HepG2 (cell line): ENCODE measurements at regions not wholly inside any gene's neighbourhood (a gene's known extent, or its start where the extent isn't known, plus 50 kb on each side); places are given as distances from the start of the nearest gene placed in this dataset.

ENCODE experiments used
- ASH2L ChIP-seq: fragments of 300-600, 200-600 bp; sonication (generic); IDR thresholded peaks from 2 replicates; pipeline ENCODE4 v1.7.0; 2017; ENCODE audit warnings: low read depth, mild to moderate bottlenecking, moderate library complexity, mixed read lengths, low read length; ENCODE audit not compliant: insufficient read length
- HOXA5 ChIP-seq: sonication (generic); formaldehyde crosslinking; IDR thresholded peaks from 2 replicates; pipeline ENCODE4 v1.4.0; 2020; ENCODE audit warnings: missing genetic modification reagents
- KDM2A ChIP-seq: sonication (generic); formaldehyde crosslinking; IDR thresholded peaks from 2 replicates; pipeline ENCODE4 v1.4.0; 2020; ENCODE audit warnings: low read depth, missing genetic modification reagents, borderline replicate concordance
- SRSF4 ChIP-seq: fragments of 200-400 bp; formaldehyde crosslinking; IDR thresholded peaks from one replicate; pipeline ENCODE4 v1.6.1; 2018; ENCODE audit warnings: mild to moderate bottlenecking, low read depth, low read length, moderate library complexity; ENCODE audit not compliant: poor library complexity, severe bottlenecking
- ZFAT ChIP-seq: sonication (generic); formaldehyde crosslinking; conservative IDR thresholded peaks from 2 replicates; pipeline ENCODE4 v1.8.1; 2023; ENCODE audit warnings: missing genetic modification reagents, inconsistent platforms
- ZFP36 ChIP-seq: fragments of 150-350 bp; IDR thresholded peaks from 2 replicates; pipeline ENCODE4 v1.6.1; 2018; ENCODE audit warnings: borderline replicate concordance, low read length, low read depth; ENCODE audit not compliant: partially characterized antibody
- ZFP82 ChIP-seq: sonication (generic); formaldehyde crosslinking; IDR thresholded peaks from 2 replicates; pipeline ENCODE4 v1.5.1; 2020; ENCODE audit warnings: mild to moderate bottlenecking, missing genetic modification reagents, borderline replicate concordance
- ZKSCAN1 ChIP-seq: fragments of 150-350 bp; IDR thresholded peaks from 2 replicates; pipeline ENCODE4 v1.6.1; 2014; ENCODE audit warnings: low read length
- ZNF44 ChIP-seq: sonication (generic); formaldehyde crosslinking; IDR thresholded peaks from 2 replicates; pipeline ENCODE4 v1.5.1; 2020; ENCODE audit warnings: mild to moderate bottlenecking, missing genetic modification reagents
- ZNF619 ChIP-seq: sonication (generic); formaldehyde crosslinking; IDR thresholded peaks from 2 replicates; pipeline ENCODE4 v1.4.0; 2020; ENCODE audit warnings: mild to moderate bottlenecking, missing genetic modification reagents
- ZSCAN29 ChIP-seq: sonication (generic); formaldehyde crosslinking; conservative IDR thresholded peaks from 2 replicates; pipeline ENCODE4 v1.4.0; 2020; ENCODE audit warnings: mild to moderate bottlenecking, missing genetic modification reagents
- TF ChIP-seq, protein P1 (sequence below): sonication (generic); formaldehyde crosslinking; IDR thresholded peaks from 2 replicates; pipeline ENCODE4 v1.4.0; 2020; ENCODE audit warnings: missing genetic modification reagents

DNA sequence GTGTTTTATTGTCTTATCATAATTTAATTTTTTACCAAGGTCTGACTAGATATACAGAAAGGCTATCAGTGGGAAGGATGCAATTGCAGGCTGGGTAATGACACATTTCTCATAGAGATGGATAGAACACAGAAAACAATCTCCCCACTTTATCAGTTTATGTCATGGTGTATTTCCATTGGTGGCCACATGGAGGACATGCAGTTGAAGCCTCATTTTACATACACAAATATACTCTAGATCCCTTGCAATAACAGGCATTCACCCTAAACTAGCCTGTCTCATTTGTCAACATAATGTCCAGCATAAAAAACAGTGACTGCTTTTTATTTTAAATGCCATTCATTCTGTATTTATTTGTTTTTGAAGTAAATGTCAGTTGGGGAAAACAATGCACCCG is 526.3 kb downstream of the GABRG2 start (continued):
- no peak for TF ChIP-seq ASH2L
- TF ChIP-seq ZNF44 (CRISPR knock-in tag), result no peak
- no peak for TF ChIP-seq KDM2A (CRISPR knock-in tag)
- no peak for TF ChIP-seq ZFP36
- TF ChIP-seq ZNF619 (CRISPR knock-in tag), result no peak
- no peak for TF ChIP-seq ZFAT (CRISPR knock-in tag)
- TF ChIP-seq ZFP82, result no peak
- TF ChIP-seq HOXA5 (CRISPR knock-in tag), result no peak
- TF ChIP-seq, protein P1, sequence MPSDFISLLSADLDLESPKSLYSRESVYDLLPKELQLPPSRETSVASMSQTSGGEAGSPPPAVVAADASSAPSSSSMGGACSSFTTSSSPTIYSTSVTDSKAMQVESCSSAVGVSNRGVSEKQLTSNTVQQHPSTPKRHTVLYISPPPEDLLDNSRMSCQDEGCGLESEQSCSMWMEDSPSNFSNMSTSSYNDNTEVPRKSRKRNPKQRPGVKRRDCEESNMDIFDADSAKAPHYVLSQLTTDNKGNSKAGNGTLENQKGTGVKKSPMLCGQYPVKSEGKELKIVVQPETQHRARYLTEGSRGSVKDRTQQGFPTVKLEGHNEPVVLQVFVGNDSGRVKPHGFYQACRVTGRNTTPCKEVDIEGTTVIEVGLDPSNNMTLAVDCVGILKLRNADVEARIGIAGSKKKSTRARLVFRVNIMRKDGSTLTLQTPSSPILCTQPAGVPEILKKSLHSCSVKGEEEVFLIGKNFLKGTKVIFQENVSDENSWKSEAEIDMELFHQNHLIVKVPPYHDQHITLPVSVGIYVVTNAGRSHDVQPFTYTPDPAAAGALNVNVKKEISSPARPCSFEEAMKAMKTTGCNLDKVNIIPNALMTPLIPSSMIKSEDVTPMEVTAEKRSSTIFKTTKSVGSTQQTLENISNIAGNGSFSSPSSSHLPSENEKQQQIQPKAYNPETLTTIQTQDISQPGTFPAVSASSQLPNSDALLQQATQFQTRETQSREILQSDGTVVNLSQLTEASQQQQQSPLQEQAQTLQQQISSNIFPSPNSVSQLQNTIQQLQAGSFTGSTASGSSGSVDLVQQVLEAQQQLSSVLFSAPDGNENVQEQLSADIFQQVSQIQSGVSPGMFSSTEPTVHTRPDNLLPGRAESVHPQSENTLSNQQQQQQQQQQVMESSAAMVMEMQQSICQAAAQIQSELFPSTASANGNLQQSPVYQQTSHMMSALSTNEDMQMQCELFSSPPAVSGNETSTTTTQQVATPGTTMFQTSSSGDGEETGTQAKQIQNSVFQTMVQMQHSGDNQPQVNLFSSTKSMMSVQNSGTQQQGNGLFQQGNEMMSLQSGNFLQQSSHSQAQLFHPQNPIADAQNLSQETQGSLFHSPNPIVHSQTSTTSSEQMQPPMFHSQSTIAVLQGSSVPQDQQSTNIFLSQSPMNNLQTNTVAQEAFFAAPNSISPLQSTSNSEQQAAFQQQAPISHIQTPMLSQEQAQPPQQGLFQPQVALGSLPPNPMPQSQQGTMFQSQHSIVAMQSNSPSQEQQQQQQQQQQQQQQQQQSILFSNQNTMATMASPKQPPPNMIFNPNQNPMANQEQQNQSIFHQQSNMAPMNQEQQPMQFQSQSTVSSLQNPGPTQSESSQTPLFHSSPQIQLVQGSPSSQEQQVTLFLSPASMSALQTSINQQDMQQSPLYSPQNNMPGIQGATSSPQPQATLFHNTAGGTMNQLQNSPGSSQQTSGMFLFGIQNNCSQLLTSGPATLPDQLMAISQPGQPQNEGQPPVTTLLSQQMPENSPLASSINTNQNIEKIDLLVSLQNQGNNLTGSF (CRISPR knock-in tag), result no peak
- no peak for TF ChIP-seq ZKSCAN1
- TF ChIP-seq ZSCAN29 (CRISPR knock-in tag), result no peak
- no peak for TF ChIP-seq SRSF4
